ENCODE measurements at regions not wholly inside any gene's neighbourhood (a gene's known extent, or its start where the extent isn't known, plus 50 kb on each side); places are given as distances from the start of the nearest gene placed in this dataset.

GRCh38 chr18:25443776-25444175 lies 91.8 kb upstream of the ZNF521 start:
- TF ChIP-seq, protein P1, sequence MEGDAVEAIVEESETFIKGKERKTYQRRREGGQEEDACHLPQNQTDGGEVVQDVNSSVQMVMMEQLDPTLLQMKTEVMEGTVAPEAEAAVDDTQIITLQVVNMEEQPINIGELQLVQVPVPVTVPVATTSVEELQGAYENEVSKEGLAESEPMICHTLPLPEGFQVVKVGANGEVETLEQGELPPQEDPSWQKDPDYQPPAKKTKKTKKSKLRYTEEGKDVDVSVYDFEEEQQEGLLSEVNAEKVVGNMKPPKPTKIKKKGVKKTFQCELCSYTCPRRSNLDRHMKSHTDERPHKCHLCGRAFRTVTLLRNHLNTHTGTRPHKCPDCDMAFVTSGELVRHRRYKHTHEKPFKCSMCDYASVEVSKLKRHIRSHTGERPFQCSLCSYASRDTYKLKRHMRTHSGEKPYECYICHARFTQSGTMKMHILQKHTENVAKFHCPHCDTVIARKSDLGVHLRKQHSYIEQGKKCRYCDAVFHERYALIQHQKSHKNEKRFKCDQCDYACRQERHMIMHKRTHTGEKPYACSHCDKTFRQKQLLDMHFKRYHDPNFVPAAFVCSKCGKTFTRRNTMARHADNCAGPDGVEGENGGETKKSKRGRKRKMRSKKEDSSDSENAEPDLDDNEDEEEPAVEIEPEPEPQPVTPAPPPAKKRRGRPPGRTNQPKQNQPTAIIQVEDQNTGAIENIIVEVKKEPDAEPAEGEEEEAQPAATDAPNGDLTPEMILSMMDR (IDR thresholded peaks at IDR 0.05), result no peak
- TF ChIP-seq POLR2A (IDR thresholded peaks at IDR 0.05), result no peak
- no peak for TF ChIP-seq EP300 (IDR thresholded peaks at IDR 0.05)

Data from ovary (tissue), 3 donors.